ENCODE measurements at regions not wholly inside any gene's neighbourhood (a gene's known extent, or its start where the extent isn't known, plus 50 kb on each side); places are given as distances from the start of the nearest gene placed in this dataset.

DNA sequence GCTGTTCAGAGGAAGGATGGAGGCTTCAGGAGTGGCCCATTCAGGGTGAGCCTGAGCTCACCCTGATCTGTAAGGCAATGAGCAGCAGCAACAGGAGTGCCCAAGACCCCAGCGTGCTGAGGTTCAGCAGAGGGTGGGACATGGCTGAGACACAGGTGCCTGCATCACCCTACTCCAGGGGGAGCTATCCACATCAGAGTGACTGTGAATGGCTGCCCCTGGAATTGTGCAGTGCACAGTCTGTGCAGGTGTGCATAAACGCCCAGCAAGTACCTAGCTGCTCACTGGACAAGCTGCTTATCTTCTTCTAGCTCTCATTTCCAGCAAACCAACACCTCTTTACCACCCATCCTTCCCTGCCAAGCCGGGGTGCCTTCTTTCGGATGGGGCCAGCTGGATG is 140.6 kb upstream of the PRMT8 start:
- intact Hi-C loops (cut with DNase I) = no loop called here
- H3K27ac ChIP-seq = no peak overlapping the region
- no peaks in the 10 kb centered on the region for H3K4me1 ChIP-seq
- H3K4me3 ChIP-seq = no peak overlapping the region
- H3K9me3 ChIP-seq = no peaks in the 10 kb centered on the region
- ATAC-seq (no peak), DNase-seq (no peak)
- TF ChIP-seq CTCF (IDR thresholded peaks at IDR 0.05) = no peak
- no peaks in the 10 kb centered on the region for H3K27me3 ChIP-seq
- no peaks in the 10 kb centered on the region for H3K36me3 ChIP-seq

- no peaks in the 10 kb centered on the region for H3K9me3 ChIP-seq
- TF ChIP-seq CTCF (IDR thresholded peaks at IDR 0.05) = no peak
- no peak for DNase-seq
- no peaks in the 10 kb centered on the region for H3K36me3 ChIP-seq
- ATAC-seq = no peak
- intact Hi-C loops (cut with DNase I) = no loop called here
- no peaks in the 10 kb centered on the region for H3K4me1 ChIP-seq
- H3K4me3 ChIP-seq = no peak overlapping the region
- no peaks in the 10 kb centered on the region for H3K27me3 ChIP-seq
- H3K27ac ChIP-seq = no peak overlapping the region
Measured at GRCh38 chr12:3351731-3352130, 139.3 kb upstream of the PRMT8 start.

DNA sequence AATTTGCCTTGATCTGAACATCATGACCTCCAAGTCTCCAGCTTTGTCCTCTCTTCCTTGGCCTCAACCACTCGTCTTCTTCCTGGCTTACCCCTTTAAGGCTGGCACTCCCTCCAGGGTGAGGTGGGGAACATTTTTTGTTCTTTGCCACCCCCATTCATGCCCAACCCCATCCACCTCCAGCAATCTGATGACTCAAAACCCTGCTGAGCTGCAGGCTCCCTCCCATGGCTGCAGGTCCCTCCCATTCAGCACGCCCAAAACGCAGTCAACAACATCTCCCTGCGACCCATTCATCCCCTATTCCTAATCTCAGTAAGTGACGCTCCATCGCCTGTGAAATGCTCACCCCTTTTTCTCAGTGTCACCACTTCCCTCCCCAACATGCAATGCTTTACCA is 138.8 kb upstream of the PRMT8 start:
- TF ChIP-seq CTCF (IDR thresholded peaks at IDR 0.05) = no peak
- Histone ChIP-seq H3K27ac (no peak overlapping the region), H3K4me3 (no peak overlapping the region), H3K4me1 (no peaks in the 10 kb centered on the region), H3K36me3 (no peaks in the 10 kb centered on the region), H3K9me3 (no peaks in the 10 kb centered on the region), H3K27me3 (no peaks in the 10 kb centered on the region)
- no peak for DNase-seq
- no peak for ATAC-seq
- intact Hi-C loops (cut with DNase I) = no loop called here

DNA sequence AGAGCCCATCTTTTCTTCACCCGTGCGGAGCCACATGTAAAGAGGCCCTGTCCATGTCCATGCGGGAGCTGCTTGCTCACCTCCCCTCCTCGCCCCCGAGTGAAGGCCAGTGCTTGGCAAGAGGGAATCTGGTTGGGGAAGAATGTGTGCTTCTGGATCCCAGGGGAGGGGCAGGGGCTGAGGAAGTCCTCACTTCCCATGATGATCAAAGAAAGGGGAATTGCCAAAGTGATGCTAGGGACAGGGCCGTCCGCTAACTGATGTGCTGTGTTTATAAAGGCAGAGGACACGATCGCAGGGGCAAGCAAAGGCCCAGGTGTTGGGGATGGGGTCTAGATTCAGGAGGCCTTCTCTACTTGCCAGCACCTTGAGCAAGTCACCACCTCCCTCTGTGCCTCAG is 137.4 kb upstream of the PRMT8 start:
- H3K27me3 ChIP-seq = no peaks in the 10 kb centered on the region
- intact Hi-C loops (cut with DNase I) = no loop called here
- no peak overlapping the region for H3K4me3 ChIP-seq
- H3K9me3 ChIP-seq = no peaks in the 10 kb centered on the region
- no peaks in the 10 kb centered on the region for H3K4me1 ChIP-seq
- no peak for DNase-seq
- no peak for TF ChIP-seq CTCF (IDR thresholded peaks at IDR 0.05)
- no peak for ATAC-seq
- H3K36me3 ChIP-seq = no peaks in the 10 kb centered on the region
- H3K27ac ChIP-seq = no peak overlapping the region

GRCh38 chr12:3354586-3354985 is 136.4 kb upstream of the PRMT8 start:
- peaks cover 4% of the 10 kb centered on the region for H3K27me3 ChIP-seq
- H3K4me1 ChIP-seq = no peaks in the 10 kb centered on the region
- H3K36me3 ChIP-seq = no peaks in the 10 kb centered on the region
- H3K9me3 ChIP-seq = no peaks in the 10 kb centered on the region
- ATAC-seq (no peak), DNase-seq (no peak)
- no peak for TF ChIP-seq CTCF (IDR thresholded peaks at IDR 0.05)
- intact Hi-C loops (cut with DNase I) = no loop called here
- no peak overlapping the region for H3K27ac ChIP-seq
- no peak overlapping the region for H3K4me3 ChIP-seq

- Histone ChIP-seq H3K9me3 (no peaks in the 10 kb centered on the region), H3K36me3 (no peaks in the 10 kb centered on the region), H3K27me3 (peaks cover 8% of the 10 kb centered on the region), H3K27ac (no peak overlapping the region), H3K4me3 (no peak overlapping the region), H3K4me1 (no peaks in the 10 kb centered on the region)
- TF ChIP-seq CTCF (IDR thresholded peaks at IDR 0.05) = no peak
- DNase-seq (no peak), ATAC-seq (no peak)
- intact Hi-C loops (cut with DNase I) = no loop called here
Measured at GRCh38 chr12:3355378-3355900, 135.6 kb upstream of the PRMT8 start.

Data from upper lobe of right lung (tissue), 1 donor.